Mesenchymal stem cell (in vitro differentiated cells and primary cell): ENCODE measurements at regions not wholly inside any gene's neighbourhood (a gene's known extent, or its start where the extent isn't known, plus 50 kb on each side); places are given as distances from the start of the nearest gene placed in this dataset.

Source experiments
- DNase-seq: peaks from one replicate; pipeline ENCODE4 v3.0.0-alpha.2; 2013
- H2AFZ ChIP-seq: one replicate; pipeline ENCODE4 v1.6.1; 2013; ENCODE audit warnings: low read depth, mild to moderate bottlenecking, control low read depth, inconsistent platforms, low read length, moderate library complexity
- H2AK5ac ChIP-seq: 2 replicates; pipeline ENCODE4 v1.6.1; 2013; ENCODE audit warnings: low read length, moderate library complexity, mild to moderate bottlenecking, inconsistent platforms; ENCODE audit not compliant: severe bottlenecking
- H2BK120ac ChIP-seq: one replicate; pipeline ENCODE4 v1.6.1; 2013; ENCODE audit warnings: low read depth, mild to moderate bottlenecking, inconsistent platforms, low read length, moderate library complexity
- H2BK12ac ChIP-seq, 2 experiments: one replicate each; pipeline ENCODE4 v1.6.1; 2013; ENCODE audit warnings: inconsistent platforms in 2 of 2, low read length in 2 of 2, mild to moderate bottlenecking in 2 of 2, moderate library complexity in 2 of 2, control low read depth in 1 of 2
- H2BK15ac ChIP-seq: one replicate; pipeline ENCODE4 v1.6.1; 2013; ENCODE audit warnings: mild to moderate bottlenecking, low read depth, inconsistent platforms; ENCODE audit not compliant: poor library complexity, severe bottlenecking
- H2BK5ac ChIP-seq: 2 replicates; pipeline ENCODE4 v1.6.1; 2013; ENCODE audit warnings: low read depth, mild to moderate bottlenecking, low read length, control low read depth, inconsistent platforms; ENCODE audit not compliant: poor library complexity, severe bottlenecking
- H3K14ac ChIP-seq, 2 experiments: one replicate each; pipeline ENCODE4 v1.6.1; 2013; ENCODE audit warnings: inconsistent platforms in 2 of 2, low read length in 2 of 2, control low read depth in 1 of 2, mild to moderate bottlenecking in 1 of 2, moderate library complexity in 1 of 2
- H3K18ac ChIP-seq, 2 experiments: one replicate each; pipeline ENCODE4 v1.6.1; 2013; ENCODE audit warnings: inconsistent platforms in 2 of 2, low read length in 2 of 2, control low read depth in 1 of 2, low read depth in 1 of 2, mild to moderate bottlenecking in 1 of 2
- H3K23ac ChIP-seq, 2 experiments: one replicate each; pipeline ENCODE4 v1.6.1; 2013; ENCODE audit warnings: inconsistent platforms in 2 of 2, low read length in 2 of 2, mild to moderate bottlenecking in 2 of 2, moderate library complexity in 2 of 2, control low read depth in 1 of 2
- H3K27ac ChIP-seq: 2 replicates; pipeline ENCODE4 v1.5.1; 2013; ENCODE audit warnings: mild to moderate bottlenecking, moderate library complexity, low read length, control low read depth, inconsistent platforms; ENCODE audit not compliant: poor library complexity, severe bottlenecking
- H3K27me3 ChIP-seq, 2 experiments: 2 replicates each; pipeline versions ENCODE4 v1.6.1 to v1.7.0; 2013; ENCODE audit warnings: low read length in 2 of 2, mild to moderate bottlenecking in 2 of 2, moderate library complexity in 2 of 2, control low read depth in 1 of 2, inconsistent platforms in 1 of 2; ENCODE audit not compliant: control insufficient read depth in 1 of 2, insufficient read depth in 1 of 2
- H3K36me3 ChIP-seq, 2 experiments: 2 replicates each; pipeline versions ENCODE4 v1.6.1 to v1.7.0; 2013; ENCODE audit warnings: low read length in 2 of 2, control low read depth in 1 of 2, inconsistent platforms in 1 of 2, low read depth in 1 of 2, mild to moderate bottlenecking in 1 of 2; ENCODE audit not compliant: insufficient read depth in 2 of 2, control insufficient read depth in 1 of 2
- H3K4ac ChIP-seq, 2 experiments: one replicate each; pipeline ENCODE4 v1.6.1; 2013; ENCODE audit warnings: inconsistent platforms in 2 of 2, low read length in 2 of 2, mild to moderate bottlenecking in 2 of 2, moderate library complexity in 2 of 2, control low read depth in 1 of 2, low read depth in 1 of 2
- H3K4me1 ChIP-seq: 2 replicates; pipeline ENCODE4 v1.6.1; 2013; ENCODE audit warnings: low read depth, low read length, control low read depth; ENCODE audit not compliant: control insufficient read depth, insufficient read depth
- H3K4me2 ChIP-seq: 2 replicates; pipeline ENCODE4 v1.6.1; 2013; ENCODE audit warnings: low read length, mild to moderate bottlenecking, inconsistent platforms; ENCODE audit not compliant: poor library complexity, severe bottlenecking
- H3K4me3 ChIP-seq, 2 experiments: 2 replicates each; pipeline versions ENCODE4 v1.5.1 to v1.7.0; 2013; ENCODE audit warnings: low read length in 2 of 2, mild to moderate bottlenecking in 2 of 2, control low read depth in 1 of 2, low read depth in 1 of 2; ENCODE audit not compliant: insufficient read depth in 1 of 2
- H3K79me1 ChIP-seq: replicated peaks from 2 replicates; pipeline ENCODE4 v1.6.1; 2013; ENCODE audit warnings: mild to moderate bottlenecking, control low read depth, low read length, inconsistent platforms; ENCODE audit not compliant: poor library complexity, severe bottlenecking
- H3K9ac ChIP-seq: 2 replicates; pipeline ENCODE4 v1.7.0; 2013; ENCODE audit warnings: mild to moderate bottlenecking, low read length, moderate library complexity
- H3K9me3 ChIP-seq: 2 replicates; pipeline ENCODE4 v1.7.0; 2013; ENCODE audit warnings: mild to moderate bottlenecking, low read length; ENCODE audit not compliant: control insufficient read depth
- H4K8ac ChIP-seq: one replicate; pipeline ENCODE4 v1.6.1; 2013; ENCODE audit warnings: inconsistent platforms, mild to moderate bottlenecking, low read length, moderate library complexity
- H4K91ac ChIP-seq: one replicate; pipeline ENCODE4 v1.6.1; 2013; ENCODE audit warnings: mild to moderate bottlenecking, low read length, inconsistent platforms
- WGBS: methylation state at CpG from one replicate; pipeline ENCODE4 v1.1.7; 2013; ENCODE audit warnings: mixed read lengths; 5-methylcytosine and 5-hydroxymethylcytosine counted together

GRCh38 chr3:3503411-3503810 is 295.8 kb upstream of the LRRN1 start:
- no peaks in the 10 kb centered on the region for H3K4me1 ChIP-seq
- H3K14ac ChIP-seq = no peak overlapping the region
- H4K91ac ChIP-seq = no peak overlapping the region
- no peak for DNase-seq
- no peak overlapping the region for H2AFZ ChIP-seq
- no peaks in the 10 kb centered on the region for H3K27me3 ChIP-seq
- H2BK5ac ChIP-seq = no peak overlapping the region
- H3K79me1 ChIP-seq = no peaks in the 10 kb centered on the region
- peaks cover 20% of the 10 kb centered on the region for H3K9me3 ChIP-seq
- no peak overlapping the region for H3K4me2 ChIP-seq
- no peak overlapping the region for H2BK120ac ChIP-seq
- no peak overlapping the region for H3K18ac ChIP-seq
- no peak overlapping the region for H2BK15ac ChIP-seq
- no peaks in the 10 kb centered on the region for H3K36me3 ChIP-seq
- no peak overlapping the region for H2AK5ac ChIP-seq
- H3K4ac ChIP-seq = no peak overlapping the region
- H2BK12ac ChIP-seq = no peak overlapping the region
- no peak overlapping the region for H3K23ac ChIP-seq
- no peak overlapping the region for H4K8ac ChIP-seq
- no peak overlapping the region for H3K4me3 ChIP-seq
- 56% methylated on average over 3 of the region's 4 CpGs for WGBS
- no peak overlapping the region for H3K9ac ChIP-seq
- H3K27ac ChIP-seq = no peak overlapping the region

- Histone ChIP-seq H3K14ac (no peak overlapping the region), H2BK12ac (no peak overlapping the region), H3K79me1 (no peaks in the 10 kb centered on the region), H3K27ac (no peak overlapping the region), H3K4me2 (no peak overlapping the region), H3K4me3 (no peak overlapping the region), H3K18ac (no peak overlapping the region), H3K9ac (no peak overlapping the region), H3K4me1 (no peaks in the 10 kb centered on the region), H2AFZ (no peak overlapping the region), H2BK5ac (no peak overlapping the region), H3K4ac (no peak overlapping the region), H2BK120ac (no peak overlapping the region), H4K91ac (no peak overlapping the region), H2AK5ac (no peak overlapping the region), H3K27me3 (no peaks in the 10 kb centered on the region), H2BK15ac (no peak overlapping the region), H3K23ac (no peak overlapping the region), H3K36me3 (no peaks in the 10 kb centered on the region), H3K9me3 (peaks cover 33% of the 10 kb centered on the region), H4K8ac (no peak overlapping the region)
- DNase-seq = no peak
- WGBS = 89% methylated on average over 3 of the region's 6 CpGs
These were observed 299.2 kb upstream of the LRRN1 start for GRCh38 chr3:3499987-3500386.

- no peak for DNase-seq
- Histone ChIP-seq H2AK5ac (no peak overlapping the region), H3K4me3 (no peak overlapping the region), H3K36me3 (no peaks in the 10 kb centered on the region), H2BK12ac (no peak overlapping the region), H3K9ac (no peak overlapping the region), H3K9me3 (peaks cover 29% of the 10 kb centered on the region), H3K27me3 (no peaks in the 10 kb centered on the region), H3K79me1 (no peaks in the 10 kb centered on the region), H2BK120ac (no peak overlapping the region), H3K23ac (no peak overlapping the region), H2BK5ac (no peak overlapping the region), H3K18ac (no peak overlapping the region), H3K4me1 (no peaks in the 10 kb centered on the region), H4K91ac (no peak overlapping the region), H4K8ac (no peak overlapping the region), H3K27ac (no peak overlapping the region), H3K14ac (no peak overlapping the region), H3K4ac (no peak overlapping the region), H3K4me2 (no peak overlapping the region), H2AFZ (no peak overlapping the region), H2BK15ac (no peak overlapping the region)
- WGBS = 67% methylated on average over 1 of the region's 1 CpG
These were observed 300.1 kb upstream of the LRRN1 start for GRCh38 chr3:3499012-3499562.

GRCh38 chr3:3495611-3496010 is 303.6 kb upstream of the LRRN1 start:
- no peak overlapping the region for H4K91ac ChIP-seq
- no peak overlapping the region for H3K27ac ChIP-seq
- H3K4me3 ChIP-seq = no peak overlapping the region
- no peak for DNase-seq
- no peak overlapping the region for H3K18ac ChIP-seq
- no peak overlapping the region for H3K4me2 ChIP-seq
- H3K27me3 ChIP-seq = no peaks in the 10 kb centered on the region
- H3K9me3 ChIP-seq = peaks cover 43% of the 10 kb centered on the region
- H3K14ac ChIP-seq = no peak overlapping the region
- no peak overlapping the region for H2BK120ac ChIP-seq
- H2BK5ac ChIP-seq = no peak overlapping the region
- H3K23ac ChIP-seq = no peak overlapping the region
- no peaks in the 10 kb centered on the region for H3K4me1 ChIP-seq
- no peak overlapping the region for H3K9ac ChIP-seq
- no peak overlapping the region for H4K8ac ChIP-seq
- no peaks in the 10 kb centered on the region for H3K36me3 ChIP-seq
- no peak overlapping the region for H2BK15ac ChIP-seq
- H2AK5ac ChIP-seq = no peak overlapping the region
- no peak overlapping the region for H2AFZ ChIP-seq
- no peak overlapping the region for H2BK12ac ChIP-seq
- H3K4ac ChIP-seq = no peak overlapping the region
- no peaks in the 10 kb centered on the region for H3K79me1 ChIP-seq
